GM19239 (cell line): ENCODE measurements at regions not wholly inside any gene's neighbourhood (a gene's known extent, or its start where the extent isn't known, plus 50 kb on each side); places are given as distances from the start of the nearest gene placed in this dataset.

Experiments used
- DNase-seq: peaks from one replicate; pipeline ENCODE4 v3.0.0; 2011; ENCODE audit warnings: low spot score; ENCODE audit not compliant: insufficient read length
- FAIRE-seq: peaks from 2 replicates; lab custom pipeline; 2011; peaks lifted over from hg19 to GRCh38; lab: Jason Lieb, UNC

GRCh38 chr14:101475456-101476257, 85.6 kb upstream of the DIO3 start:
- DNase-seq, result no peak
- FAIRE-seq, result no peak

GRCh38 chr14:101476258-101476915, 84.9 kb upstream of the DIO3 start:
- DNase-seq, result no peak
- no peak for FAIRE-seq

- no peak for FAIRE-seq
- no peak for DNase-seq
Measured at GRCh38 chr14:101476916-101477553, 84.3 kb upstream of the DIO3 start.

- DNase-seq (no peak), FAIRE-seq (no peak)
Measured at GRCh38 chr14:101477648-101478047, 83.6 kb upstream of the DIO3 start.

- FAIRE-seq, result no peak
Measured at GRCh38 chr14:101478096-101478495, 83.2 kb upstream of the DIO3 start.

GRCh38 chr14:101478796-101479410, 82.4 kb upstream of the DIO3 start:
- DNase-seq (no peak), FAIRE-seq (no peak)

More at GRCh38 chr14:101478096-101478495, 83.2 kb upstream of the DIO3 start:
- no peak for DNase-seq

GRCh38 chr14:101480022-101480746, 81.1 kb upstream of the DIO3 start:
- DNase-seq (no peak), FAIRE-seq (no peak)

- no peak for FAIRE-seq
- DNase-seq, result no peak
Measured at GRCh38 chr14:101480747-101481530, 80.4 kb upstream of the DIO3 start.

- DNase-seq (no peak), FAIRE-seq (no peak)
Measured at GRCh38 chr14:101481557-101481956, 79.7 kb upstream of the DIO3 start.

GRCh38 chr14:101482066-101482465, 79.2 kb upstream of the DIO3 start:
- no peak for DNase-seq
- FAIRE-seq, result no peak

- FAIRE-seq (no peak), DNase-seq (no peak)
Measured at GRCh38 chr14:101483829-101484228, 77.5 kb upstream of the DIO3 start.

- FAIRE-seq (no peak), DNase-seq (no peak)
Measured at GRCh38 chr14:101489092-101489760, 72.1 kb upstream of the DIO3 start.

GRCh38 chr14:101490771-101491170, 70.5 kb upstream of the DIO3 start:
- no peak for FAIRE-seq
- DNase-seq, result no peak

- no peak for FAIRE-seq
- no peak for DNase-seq
Measured at GRCh38 chr14:101491841-101492240, 69.5 kb upstream of the DIO3 start.

- no peak for DNase-seq
- no peak for FAIRE-seq
Measured at GRCh38 chr14:101492716-101493115, 68.6 kb upstream of the DIO3 start.

GRCh38 chr14:101494826-101495225, 66.5 kb upstream of the DIO3 start:
- DNase-seq, result no peak
- no peak for FAIRE-seq

GRCh38 chr14:101495284-101495683, 66.0 kb upstream of the DIO3 start:
- FAIRE-seq, result no peak
- no peak for DNase-seq

GRCh38 chr14:101495827-101496775, 65.2 kb upstream of the DIO3 start:
- DNase-seq (no peak), FAIRE-seq (no peak)
